ENCODE measurements at regions not wholly inside any gene's neighbourhood (a gene's known extent, or its start where the extent isn't known, plus 50 kb on each side); places are given as distances from the start of the nearest gene placed in this dataset.

DNA sequence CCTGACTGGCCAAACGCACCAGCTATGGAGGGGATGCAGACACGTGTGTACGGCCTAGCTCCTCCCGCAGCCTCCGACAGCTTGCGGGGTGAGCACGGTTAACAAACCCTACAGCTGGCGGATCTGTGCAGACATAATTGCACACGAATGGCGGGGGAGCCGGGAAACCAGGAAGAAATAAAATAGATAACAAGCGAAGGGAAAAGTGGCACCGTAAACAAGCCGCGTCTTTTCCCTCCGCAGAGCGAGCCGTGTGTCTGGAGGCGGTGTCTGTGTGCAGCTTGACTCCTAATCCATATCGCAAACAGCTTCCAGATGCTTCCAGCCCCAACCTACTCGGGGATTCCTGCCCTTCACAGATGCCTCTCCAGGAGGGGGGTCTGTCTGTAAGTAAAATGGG, 853.1 kb upstream of the SALL3 start:
- DNase-seq, result no peak

GRCh38 chr18:78127041-78127440, 852.6 kb upstream of the SALL3 start:
- no peak for DNase-seq

- no peak for DNase-seq
These were observed 851.6 kb upstream of the SALL3 start for GRCh38 chr18:78128004-78128403.

DNA sequence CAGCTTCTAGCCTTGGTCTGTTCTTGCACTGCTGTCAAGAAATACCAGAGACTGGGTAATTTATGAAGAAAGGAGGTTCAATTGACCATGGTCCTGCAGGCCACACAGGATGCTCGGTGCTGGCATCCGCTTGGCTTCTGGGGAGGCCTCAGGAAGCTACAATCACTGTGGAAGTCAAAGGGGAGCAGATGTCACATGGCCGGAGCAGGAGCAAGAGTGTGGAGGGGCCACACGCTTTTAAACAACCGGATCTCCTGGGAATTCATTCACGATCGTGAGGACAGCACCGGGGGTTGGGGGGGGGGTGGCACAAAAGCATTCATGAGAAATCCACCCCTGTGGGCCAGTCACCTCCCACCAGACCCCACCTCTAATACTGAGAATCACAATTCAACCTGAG, 850.4 kb upstream of the SALL3 start:
- no peak for DNase-seq

- DNase-seq, result no peak
These were observed 849.1 kb upstream of the SALL3 start for GRCh38 chr18:78130232-78131195.

GRCh38 chr18:78133729-78134128, 845.9 kb upstream of the SALL3 start:
- no peak for DNase-seq

- no peak for DNase-seq
These were observed 842.6 kb upstream of the SALL3 start for GRCh38 chr18:78136986-78137385.

DNA sequence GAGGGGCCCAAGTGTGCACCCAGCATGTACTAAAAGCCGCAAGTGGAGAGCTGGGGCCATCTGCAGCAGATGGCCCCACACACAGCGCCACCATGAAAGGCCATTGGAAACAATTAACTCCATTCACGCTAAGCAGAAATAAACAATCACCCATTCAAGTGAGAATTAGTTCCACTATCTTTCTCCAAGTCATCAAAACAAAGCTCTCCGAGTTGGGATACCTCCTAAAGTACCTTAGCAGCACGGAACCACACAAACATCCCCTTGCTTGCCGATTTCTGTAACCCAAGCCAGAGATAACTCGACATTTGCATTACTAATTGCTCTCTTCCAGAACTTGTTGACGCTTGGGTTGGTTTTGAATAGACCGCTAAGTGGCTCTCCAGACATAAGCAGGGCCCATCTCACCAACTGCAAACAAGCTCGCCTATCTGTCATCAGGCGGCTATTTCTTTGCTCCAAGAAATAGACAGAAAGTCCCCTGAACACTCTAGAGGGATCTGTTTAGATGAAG, 840.6 kb upstream of the SALL3 start:
- no peak for DNase-seq

- DNase-seq, result no peak
These were observed 839.3 kb upstream of the SALL3 start for GRCh38 chr18:78140294-78140693.

DNA sequence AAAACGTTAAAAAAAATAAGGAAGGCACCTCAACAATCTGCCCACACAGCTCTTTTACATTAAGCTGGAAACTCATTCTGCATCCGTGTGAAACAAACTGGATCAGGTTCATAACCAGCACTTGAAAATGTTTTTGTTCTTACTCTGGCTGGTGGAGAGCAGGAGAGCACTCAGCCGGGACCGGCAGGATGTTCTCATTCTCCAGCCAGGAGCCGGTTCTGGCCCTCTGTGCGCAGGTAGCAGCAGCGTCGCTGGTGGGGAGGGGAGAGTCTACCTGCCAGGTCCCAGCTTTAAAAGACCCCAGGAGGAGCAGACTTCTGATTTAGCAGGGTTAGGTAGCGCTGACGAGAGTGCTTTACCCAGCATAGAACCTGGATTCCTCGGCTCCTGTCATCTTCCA, 834.9 kb upstream of the SALL3 start:
- no peak for DNase-seq

- no peak for DNase-seq
These were observed 834.5 kb upstream of the SALL3 start for GRCh38 chr18:78145096-78145495.

DNA sequence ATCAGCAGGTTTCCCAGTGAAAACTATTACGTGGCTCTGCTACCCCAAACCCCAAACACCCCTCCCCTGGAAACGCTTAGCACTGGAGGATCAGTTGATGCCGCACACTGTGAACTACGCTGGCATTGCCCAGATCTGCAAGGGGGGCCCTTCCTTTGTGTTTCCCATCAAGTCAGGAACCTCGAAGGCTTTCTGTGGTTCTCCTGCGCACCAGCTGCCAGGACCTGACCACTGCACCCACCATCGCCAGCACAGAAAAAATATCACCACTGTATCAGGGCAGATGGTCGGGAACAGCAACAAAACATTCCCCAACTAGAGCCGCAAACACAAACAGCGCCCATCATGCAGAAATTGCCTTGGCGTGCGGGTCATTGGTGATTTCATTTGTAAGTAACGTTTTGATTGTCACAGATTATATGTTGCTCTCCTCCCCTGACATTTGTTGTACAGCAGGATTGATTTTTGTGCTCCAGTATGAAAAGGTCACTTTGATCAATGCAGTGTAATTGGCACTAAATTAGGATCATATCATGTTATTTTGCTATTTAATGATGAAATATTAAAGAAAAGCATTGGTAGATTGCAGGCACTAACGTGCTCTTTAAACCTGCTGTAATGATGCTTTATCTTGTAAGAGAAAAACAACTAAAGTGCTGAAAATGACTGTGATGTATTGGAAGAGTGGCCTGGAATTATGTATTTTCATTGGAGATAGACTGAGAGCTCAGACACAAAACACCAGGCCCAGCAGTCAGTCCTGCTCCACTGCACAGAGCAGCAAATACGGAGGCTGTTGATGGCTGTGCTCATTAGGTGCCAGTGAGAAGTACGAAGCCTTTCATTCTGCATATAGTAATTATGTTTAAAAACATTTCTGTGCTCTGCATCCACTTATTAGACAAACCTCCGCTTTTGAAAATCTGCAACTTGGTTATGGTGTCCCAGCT, 833.2 kb upstream of the SALL3 start:
- DNase-seq, result no peak

DNA sequence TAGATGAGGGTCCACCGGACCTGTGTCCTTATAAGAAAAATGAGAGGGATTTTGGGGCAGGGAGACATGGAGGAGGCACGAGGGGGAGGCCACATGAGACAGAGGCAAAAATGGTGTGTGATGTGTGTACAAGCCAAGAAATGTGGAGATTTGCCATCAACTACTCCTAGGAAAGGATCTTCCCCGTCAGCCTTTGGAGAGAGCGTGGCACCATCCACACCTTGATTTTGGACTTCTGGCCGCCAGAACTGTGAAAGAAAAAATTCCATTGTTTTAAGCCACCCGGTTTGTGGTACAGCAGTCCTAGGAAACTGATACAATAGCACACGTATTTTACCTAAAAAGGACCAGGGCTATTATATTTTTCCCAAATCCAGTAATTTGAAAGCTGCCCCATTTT, 829.0 kb upstream of the SALL3 start:
- no peak for DNase-seq

GRCh38 chr18:78151234-78151633, 828.4 kb upstream of the SALL3 start:
- DNase-seq, result no peak

- DNase-seq, result no peak
These were observed 827.5 kb upstream of the SALL3 start for GRCh38 chr18:78151948-78152725.

DNA sequence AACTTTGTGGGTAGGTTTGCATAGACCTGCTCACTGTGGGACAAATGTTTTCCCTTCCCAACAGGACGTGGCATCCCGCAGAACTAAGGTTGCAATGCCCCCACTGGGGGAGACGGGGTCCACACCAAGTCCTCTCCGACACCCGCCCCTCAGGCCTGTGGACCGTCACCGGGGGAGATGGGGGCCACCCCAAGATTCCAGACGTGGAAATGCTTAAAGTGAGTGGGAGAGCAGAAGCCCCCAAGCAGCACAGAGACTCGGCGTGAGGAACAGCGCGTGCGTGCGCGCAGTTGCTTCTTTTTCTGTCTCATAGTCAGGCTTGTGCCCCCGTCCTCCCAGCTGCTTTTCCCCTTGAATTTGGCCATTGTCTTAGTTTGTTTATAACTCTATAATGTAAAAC, 826.3 kb upstream of the SALL3 start:
- DNase-seq, result no peak

- DNase-seq, result no peak
These were observed 825.2 kb upstream of the SALL3 start for GRCh38 chr18:78154444-78154843.

DNA sequence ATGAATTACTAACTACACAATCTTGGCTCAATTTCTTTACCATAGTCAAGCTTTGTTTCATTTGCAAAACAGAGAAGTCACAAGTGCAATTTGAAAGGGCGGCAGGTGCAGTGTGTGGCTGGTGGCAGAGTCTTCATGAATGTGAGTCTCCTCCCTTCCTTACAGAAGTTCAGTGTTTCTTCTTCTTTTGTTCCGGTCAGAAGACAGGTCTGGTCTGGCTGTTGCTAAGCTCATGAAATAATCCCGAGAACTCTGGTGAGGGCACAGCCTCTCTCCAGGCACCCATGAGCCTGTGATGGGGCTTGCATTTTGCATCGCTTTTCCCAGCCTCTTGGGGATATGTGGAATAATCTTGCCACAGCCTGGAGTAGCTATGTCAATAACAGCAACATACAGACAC, 824.8 kb upstream of the SALL3 start:
- no peak for DNase-seq

- no peak for DNase-seq
These were observed 823.2 kb upstream of the SALL3 start for GRCh38 chr18:78156466-78156865.

- DNase-seq, result no peak
These were observed 820.7 kb upstream of the SALL3 start for GRCh38 chr18:78158943-78159342.

GRCh38 chr18:78159397-78159796, 820.2 kb upstream of the SALL3 start:
- DNase-seq, result no peak

DNA sequence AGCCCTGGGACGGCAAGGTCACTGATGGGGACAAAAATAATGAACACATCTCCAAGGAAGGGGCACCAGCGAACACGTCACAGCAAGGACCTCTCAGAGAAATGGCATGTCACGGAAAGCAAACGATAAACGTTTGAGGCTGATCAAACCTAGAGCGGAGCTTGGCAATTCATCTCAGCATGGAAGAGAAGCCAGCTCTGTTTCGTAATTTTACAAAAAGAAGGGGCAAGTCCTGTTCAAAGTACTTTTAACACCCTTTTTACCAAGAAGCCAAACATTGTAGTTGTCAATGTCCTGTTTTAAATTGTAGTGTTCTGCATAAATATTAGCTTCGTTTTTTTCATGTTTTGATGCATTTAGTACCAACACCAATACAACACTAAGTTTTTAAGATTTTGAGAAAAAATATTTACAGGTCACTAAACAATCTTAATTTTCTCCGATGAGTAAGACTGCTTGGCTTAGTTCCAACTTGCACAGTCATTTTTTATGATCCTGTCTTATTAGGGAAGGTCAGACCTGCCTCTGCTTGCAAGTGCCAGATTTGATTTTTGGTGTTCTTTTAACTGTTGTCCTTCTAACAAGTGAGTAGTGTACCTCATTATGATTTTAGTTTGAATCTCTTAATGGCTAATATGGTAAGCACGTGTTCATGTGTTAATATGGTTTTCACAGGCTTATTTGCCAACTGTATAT, 818.5 kb upstream of the SALL3 start:
- DNase-seq, result no peak

Measured in hematopoietic multipotent progenitor cell treated with erythropoietin and hydrocortisone succinate and interleukin-3 and kit ligand, for 6 days (in vitro differentiated cells).